Endodermal cell (in vitro differentiated cells): ENCODE measurements at regions not wholly inside any gene's neighbourhood (a gene's known extent, or its start where the extent isn't known, plus 50 kb on each side); places are given as distances from the start of the nearest gene placed in this dataset.

Experiments used
- DNase-seq: peaks from one replicate; pipeline ENCODE4 v3.0.0-alpha.2; 2017
- H3K27ac ChIP-seq: 2 replicates; pipeline ENCODE4 v1.5.1; 2013; ENCODE audit warnings: mild to moderate bottlenecking, low read depth, low read length, moderate library complexity
- H3K27me3 ChIP-seq: 2 replicates; pipeline ENCODE4 v1.6.1; 2013; ENCODE audit warnings: mild to moderate bottlenecking, low read length, moderate library complexity; ENCODE audit not compliant: insufficient read depth, control insufficient read depth, poor library complexity, severe bottlenecking
- H3K36me3 ChIP-seq: 2 replicates; pipeline ENCODE4 v1.7.0; 2013; ENCODE audit warnings: mild to moderate bottlenecking, low read length, moderate library complexity; ENCODE audit not compliant: control insufficient read depth, insufficient read depth
- H3K4me1 ChIP-seq: one replicate; pipeline ENCODE4 v1.7.0; 2013; ENCODE audit warnings: low read length; ENCODE audit not compliant: control insufficient read depth, insufficient read depth
- H3K4me3 ChIP-seq: 2 replicates; pipeline ENCODE4 v1.5.1; 2013; ENCODE audit warnings: mild to moderate bottlenecking, low read length, moderate library complexity
- H3K9ac ChIP-seq: 2 replicates; pipeline ENCODE4 v1.6.1; 2013; ENCODE audit warnings: mild to moderate bottlenecking, low read length, moderate library complexity; ENCODE audit not compliant: poor library complexity, severe bottlenecking; ENCODE audit errors: extremely low read depth
- H3K9me3 ChIP-seq: 2 replicates; pipeline ENCODE4 v1.6.1; 2013; ENCODE audit warnings: mild to moderate bottlenecking, low read length, moderate library complexity; ENCODE audit not compliant: control insufficient read depth
- H3K27ac Mint-ChIP-seq: 2 replicates; pipeline ENCODE4 v1.8.0; 2020; ENCODE audit warnings: mixed read lengths
- H3K27me3 Mint-ChIP-seq: 2 replicates; pipeline ENCODE4 v1.8.0; 2021; ENCODE audit warnings: mild to moderate bottlenecking, mixed read lengths; ENCODE audit not compliant: insufficient read depth
- H3K36me3 Mint-ChIP-seq: 2 replicates; pipeline ENCODE4 v1.8.0; 2020; ENCODE audit warnings: low read depth, mixed read lengths
- H3K4me1 Mint-ChIP-seq: 2 replicates; pipeline ENCODE4 v1.8.0; 2020; ENCODE audit warnings: mixed read lengths
- H3K4me3 Mint-ChIP-seq: 2 replicates; pipeline ENCODE4 v1.8.0; 2020; ENCODE audit warnings: mild to moderate bottlenecking, moderate library complexity, mixed read lengths
- H3K9me3 Mint-ChIP-seq: 2 replicates; pipeline ENCODE4 v1.8.0; 2020; ENCODE audit warnings: mild to moderate bottlenecking, mixed read lengths
- CTCF ChIP-seq: fragments of 200-600 bp; sonication (generic); conservative IDR thresholded peaks from 2 replicates; pipeline ENCODE4 v1.5.0; 2021; ENCODE audit warnings: antibody characterized with exemption, mild to moderate bottlenecking
- whole genome bisulfite sequencing, 2 experiments: methylation state at CpG; one replicate each; pipeline versions ENCODE4 v1.1.5 to v1.1.7; 2013; ENCODE audit warnings: missing lambda C conversion rate in 2 of 2, mixed read lengths in 1 of 2; ENCODE audit not compliant: insufficient coverage in 1 of 2, insufficient read length in 1 of 2; 5-methylcytosine and 5-hydroxymethylcytosine counted together

- Histone ChIP-seq H3K9me3 (no peaks in the 10 kb centered on the region), H3K27ac (no peak overlapping the region), H3K9ac (no peak overlapping the region), H3K27me3 (no peaks in the 10 kb centered on the region), H3K4me1 (no peaks in the 10 kb centered on the region), H3K36me3 (no peaks in the 10 kb centered on the region), H3K4me3 (no peak overlapping the region)
- Mint-ChIP-seq H3K27ac (no peak overlapping the region), H3K9me3 (peaks cover 2% of the 10 kb centered on the region), H3K4me3 (no peak overlapping the region), H3K36me3 (no peaks in the 10 kb centered on the region), H3K4me1 (no peaks in the 10 kb centered on the region), H3K27me3 (no peaks in the 10 kb centered on the region)
- WGBS, 2 experiments: 95 to 96% methylated on average over 2 of the region's 2 CpGs
- TF ChIP-seq CTCF: no peak
- DNase-seq: no peak
Observed at GRCh38 chr13:80921541-80921940, 580.6 kb upstream of the SPRY2 start.

- TF ChIP-seq CTCF: no peak
- H3K27me3 Mint-ChIP-seq: no peaks in the 10 kb centered on the region
- WGBS, 2 experiments: 100% methylated on average over 1 to 2 of the region's 2 CpGs
- DNase-seq: no peak
- H3K4me1 Mint-ChIP-seq: no peaks in the 10 kb centered on the region
- no peaks in the 10 kb centered on the region for H3K36me3 Mint-ChIP-seq
- H3K9me3 ChIP-seq: no peaks in the 10 kb centered on the region
- H3K27ac Mint-ChIP-seq: no peak overlapping the region
- H3K27me3 ChIP-seq: no peaks in the 10 kb centered on the region
- no peak overlapping the region for H3K27ac ChIP-seq
- H3K9me3 Mint-ChIP-seq: peaks cover 3% of the 10 kb centered on the region
- no peak overlapping the region for H3K4me3 Mint-ChIP-seq
- no peak overlapping the region for H3K9ac ChIP-seq
- no peak overlapping the region for H3K4me3 ChIP-seq
- no peaks in the 10 kb centered on the region for H3K36me3 ChIP-seq
- H3K4me1 ChIP-seq: no peaks in the 10 kb centered on the region
Observed at GRCh38 chr13:80906860-80907259, 565.9 kb upstream of the SPRY2 start.

- no peaks in the 10 kb centered on the region for H3K9me3 ChIP-seq
- Mint-ChIP-seq H3K4me3 (no peak overlapping the region), H3K36me3 (no peaks in the 10 kb centered on the region), H3K27ac (no peak overlapping the region), H3K27me3 (no peaks in the 10 kb centered on the region), H3K4me1 (no peaks in the 10 kb centered on the region), H3K9me3 (no peaks in the 10 kb centered on the region)
- no peak overlapping the region for H3K4me3 ChIP-seq
- DNase-seq: no peak
- no peak overlapping the region for H3K9ac ChIP-seq
- WGBS, 2 experiments: 64% methylated on average over 1 of the region's 1 CpG; no CpG with 5 or more reads in 1 of the 2 experiments
- H3K4me1 ChIP-seq: no peaks in the 10 kb centered on the region
- no peaks in the 10 kb centered on the region for H3K27me3 ChIP-seq
- no peaks in the 10 kb centered on the region for H3K36me3 ChIP-seq
- no peak for TF ChIP-seq CTCF
- no peak overlapping the region for H3K27ac ChIP-seq
Observed at GRCh38 chr13:80904386-80904785, 563.5 kb upstream of the SPRY2 start.
